PC-3 (cell line): ENCODE measurements at regions not wholly inside any gene's neighbourhood (a gene's known extent, or its start where the extent isn't known, plus 50 kb on each side); places are given as distances from the start of the nearest gene placed in this dataset.

Experiments used
- EZH2 ChIP-seq: fragments of 300-600 bp; sonication (generic); IDR thresholded peaks from one replicate; pipeline ENCODE4 v1.6.1; 2017; ENCODE audit warnings: antibody characterized with exemption, mild to moderate bottlenecking, low read length; ENCODE audit not compliant: unreplicated experiment
- EZH2phosphoT487 ChIP-seq: fragments of 300-600 bp; sonication (generic); IDR thresholded peaks from 2 replicates; pipeline ENCODE4 v1.6.1; 2018; ENCODE audit warnings: mild to moderate bottlenecking, antibody characterized with exemption, low read length, borderline replicate concordance
- TF ChIP-seq, protein P1 (sequence below): fragments of 300-600 bp; sonication (generic); conservative IDR thresholded peaks from 2 replicates; pipeline ENCODE4 v1.5.1; 2017; ENCODE audit warnings: antibody characterized with exemption, low read depth, mild to moderate bottlenecking, low read length

DNA sequence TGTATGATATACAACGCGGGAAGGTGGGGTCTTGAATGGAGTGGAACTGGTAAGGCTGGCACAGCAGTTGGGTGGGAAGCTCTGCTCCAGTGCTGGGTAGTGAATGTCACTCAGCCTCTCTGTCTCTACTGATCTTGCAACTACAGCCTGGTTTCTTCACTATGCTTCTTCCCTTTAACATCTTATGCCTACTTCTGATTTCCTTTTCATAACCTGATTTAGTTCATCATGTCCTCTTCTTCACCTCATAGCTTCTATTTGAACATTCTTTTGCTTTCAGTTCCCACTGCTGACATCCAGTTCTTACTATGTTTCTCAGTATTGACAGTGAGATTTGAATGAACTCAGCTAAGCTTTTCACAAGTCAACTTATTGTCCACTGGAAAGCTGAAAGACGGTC, 286.2 kb downstream of the ARL6IP6 start:
- TF ChIP-seq, protein P1, sequence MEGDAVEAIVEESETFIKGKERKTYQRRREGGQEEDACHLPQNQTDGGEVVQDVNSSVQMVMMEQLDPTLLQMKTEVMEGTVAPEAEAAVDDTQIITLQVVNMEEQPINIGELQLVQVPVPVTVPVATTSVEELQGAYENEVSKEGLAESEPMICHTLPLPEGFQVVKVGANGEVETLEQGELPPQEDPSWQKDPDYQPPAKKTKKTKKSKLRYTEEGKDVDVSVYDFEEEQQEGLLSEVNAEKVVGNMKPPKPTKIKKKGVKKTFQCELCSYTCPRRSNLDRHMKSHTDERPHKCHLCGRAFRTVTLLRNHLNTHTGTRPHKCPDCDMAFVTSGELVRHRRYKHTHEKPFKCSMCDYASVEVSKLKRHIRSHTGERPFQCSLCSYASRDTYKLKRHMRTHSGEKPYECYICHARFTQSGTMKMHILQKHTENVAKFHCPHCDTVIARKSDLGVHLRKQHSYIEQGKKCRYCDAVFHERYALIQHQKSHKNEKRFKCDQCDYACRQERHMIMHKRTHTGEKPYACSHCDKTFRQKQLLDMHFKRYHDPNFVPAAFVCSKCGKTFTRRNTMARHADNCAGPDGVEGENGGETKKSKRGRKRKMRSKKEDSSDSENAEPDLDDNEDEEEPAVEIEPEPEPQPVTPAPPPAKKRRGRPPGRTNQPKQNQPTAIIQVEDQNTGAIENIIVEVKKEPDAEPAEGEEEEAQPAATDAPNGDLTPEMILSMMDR: no peak
- no peak for TF ChIP-seq EZH2phosphoT487
- no peak for TF ChIP-seq EZH2
